Left forelimb (tissue), 1 donor: ENCODE measurements at regions not wholly inside any gene's neighbourhood (a gene's known extent, or its start where the extent isn't known, plus 50 kb on each side); places are given as distances from the start of the nearest gene placed in this dataset.

Experiments
- DNase-seq: peaks from one replicate; pipeline ENCODE4 v3.0.0-alpha.2; 2018; ENCODE audit warnings: low spot score

GRCh38 chr11:116255321-116255953 lies 517.4 kb downstream of the BUD13 start:
- no peak for DNase-seq

GRCh38 chr11:116250155-116250554 lies 522.6 kb downstream of the BUD13 start:
- DNase-seq = no peak

GRCh38 chr11:116249561-116249960 lies 523.2 kb downstream of the BUD13 start:
- DNase-seq = no peak

GRCh38 chr11:116244889-116245288 lies 527.9 kb downstream of the BUD13 start:
- no peak for DNase-seq

GRCh38 chr11:116244439-116244838 lies 528.3 kb downstream of the BUD13 start:
- DNase-seq = no peak

GRCh38 chr11:116243991-116244390 lies 528.8 kb downstream of the BUD13 start:
- DNase-seq = no peak

GRCh38 chr11:116242006-116242405 lies 530.8 kb downstream of the BUD13 start:
- no peak for DNase-seq

- DNase-seq = no peak
Measured at GRCh38 chr11:116240710-116241109, 532.1 kb downstream of the BUD13 start.

- DNase-seq = no peak
Measured at GRCh38 chr11:116239247-116239646, 533.5 kb downstream of the BUD13 start.

GRCh38 chr11:116234989-116235568 lies 537.7 kb downstream of the BUD13 start:
- DNase-seq = no peak

- no peak for DNase-seq
Measured at GRCh38 chr11:116233561-116233960, 539.2 kb downstream of the BUD13 start.

GRCh38 chr11:116232364-116232828 lies 540.4 kb downstream of the BUD13 start:
- no peak for DNase-seq

GRCh38 chr11:116231543-116231942 lies 541.2 kb downstream of the BUD13 start:
- no peak for DNase-seq

GRCh38 chr11:116230438-116230837 lies 542.3 kb downstream of the BUD13 start:
- no peak for DNase-seq

GRCh38 chr11:116229236-116229970 lies 543.4 kb downstream of the BUD13 start:
- no peak for DNase-seq

GRCh38 chr11:116226731-116227130 lies 546.1 kb downstream of the BUD13 start:
- DNase-seq = no peak

GRCh38 chr11:116225784-116226585 lies 546.8 kb downstream of the BUD13 start:
- no peak for DNase-seq

GRCh38 chr11:116225236-116225635 lies 547.6 kb downstream of the BUD13 start:
- no peak for DNase-seq

- DNase-seq = no peak
Measured at GRCh38 chr11:116224889-116225200, 547.9 kb downstream of the BUD13 start.

GRCh38 chr11:116224154-116224888 lies 548.5 kb downstream of the BUD13 start:
- DNase-seq = no peak

- DNase-seq = no peak
Measured at GRCh38 chr11:116221351-116221750, 551.4 kb downstream of the BUD13 start.

GRCh38 chr11:116219171-116219635 lies 553.6 kb downstream of the BUD13 start:
- no peak for DNase-seq
